ENCODE measurements at regions not wholly inside any gene's neighbourhood (a gene's known extent, or its start where the extent isn't known, plus 50 kb on each side); places are given as distances from the start of the nearest gene placed in this dataset.

DNA sequence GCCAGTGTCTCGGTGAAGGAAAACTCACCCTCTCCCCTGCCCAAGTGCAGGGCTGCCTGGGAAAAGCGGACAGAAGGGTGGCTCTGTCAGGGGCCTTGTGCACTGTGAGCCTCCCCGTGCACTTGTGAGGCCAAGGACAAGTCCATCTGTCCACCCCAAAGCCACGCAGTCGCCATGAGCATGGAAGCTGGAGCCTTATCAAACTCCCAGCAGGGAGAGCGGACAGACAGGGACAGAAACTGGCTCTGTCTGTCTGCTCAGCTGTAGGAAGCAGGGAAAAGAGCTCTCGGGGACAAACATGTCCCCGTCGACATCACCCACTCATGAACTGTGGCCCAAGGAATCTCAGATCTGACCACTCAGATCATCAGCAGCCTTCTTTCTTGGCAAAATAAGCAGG, 1385.4 kb downstream of the TBC1D22A start:
- intact Hi-C loops (cut with micrococcal nuclease) = no loop called here
- Histone ChIP-seq H2AFZ (ENCODE audit: low read depth, low read length, poor library complexity, severe bottlenecking) (no peak overlapping the region), H3K4me1 (ENCODE audit: control insufficient read depth in 1 of 2, insufficient read depth in 2 of 2, low read length in 2 of 2) (no peaks in the 10 kb centered on the region), H3K4me3 (replicated peaks in 1 of 2; ENCODE audit: low read depth in 1 of 2, low read length in 2 of 2) (no peak overlapping the region), H3K9me3 (ENCODE audit: control insufficient read depth in 1 of 2, insufficient read depth in 1 of 2, low read depth in 1 of 2, low read length in 2 of 2) (no peaks in the 10 kb centered on the region; a peak in 1 of 4 replicates), H3K4me2 (ENCODE audit: low read length) (no peak overlapping the region), H3K27ac (ENCODE audit: low read depth, low read length) (no peak overlapping the region), H3K36me3 (ENCODE audit: control insufficient read depth in 1 of 2, insufficient read depth in 2 of 2, low read length in 2 of 2) (no peaks in the 10 kb centered on the region), H3K9ac (ENCODE audit: low read length) (no peak overlapping the region), H3K27me3 (ENCODE audit: insufficient read depth, low read length) (peaks cover 36% of the 10 kb centered on the region), H3K9me2 (ENCODE audit: insufficient read depth) (no peaks in the 10 kb centered on the region), H4K20me1 (ENCODE audit: insufficient read depth) (no peaks in the 10 kb centered on the region), H3K79me2 (ENCODE audit: insufficient read depth, low read length) (no peaks in the 10 kb centered on the region)
- ATAC-seq (no peak), DNase-seq (ENCODE audit: low read depth, low spot score) (no peak)
- CTCF ChIA-PET = no interaction called here
- TF ChIP-seq JUND (IDR thresholded peaks at IDR 0.05) = no peak
- TF ChIP-seq, protein P1, sequence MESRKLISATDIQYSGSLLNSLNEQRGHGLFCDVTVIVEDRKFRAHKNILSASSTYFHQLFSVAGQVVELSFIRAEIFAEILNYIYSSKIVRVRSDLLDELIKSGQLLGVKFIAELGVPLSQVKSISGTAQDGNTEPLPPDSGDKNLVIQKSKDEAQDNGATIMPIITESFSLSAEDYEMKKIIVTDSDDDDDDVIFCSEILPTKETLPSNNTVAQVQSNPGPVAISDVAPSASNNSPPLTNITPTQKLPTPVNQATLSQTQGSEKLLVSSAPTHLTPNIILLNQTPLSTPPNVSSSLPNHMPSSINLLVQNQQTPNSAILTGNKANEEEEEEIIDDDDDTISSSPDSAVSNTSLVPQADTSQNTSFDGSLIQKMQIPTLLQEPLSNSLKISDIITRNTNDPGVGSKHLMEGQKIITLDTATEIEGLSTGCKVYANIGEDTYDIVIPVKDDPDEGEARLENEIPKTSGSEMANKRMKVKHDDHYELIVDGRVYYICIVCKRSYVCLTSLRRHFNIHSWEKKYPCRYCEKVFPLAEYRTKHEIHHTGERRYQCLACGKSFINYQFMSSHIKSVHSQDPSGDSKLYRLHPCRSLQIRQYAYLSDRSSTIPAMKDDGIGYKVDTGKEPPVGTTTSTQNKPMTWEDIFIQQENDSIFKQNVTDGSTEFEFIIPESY (IDR thresholded peaks at IDR 0.05; ENCODE audit: extremely low read depth, insufficient replicate concordance, low read length) = no peak
- no peak for TF ChIP-seq ELF1 (IDR thresholded peaks at IDR 0.05; ENCODE audit: borderline replicate concordance, low read depth)
- no peak for TF ChIP-seq POLR2A (IDR thresholded peaks at IDR 0.05; ENCODE audit: borderline replicate concordance, extremely low read depth, insufficient read depth, insufficient read length)
- BruUV-seq (replicated peaks) = no TSS peak
- POLR2A ChIA-PET = no interaction called here
- RAD21 ChIA-PET (ENCODE audit: low non-redundant PET in 1 of 2, low total read pairs in 2 of 2, uncharacterized antibody in 2 of 2, unreplicated experiment in 2 of 2) = no interaction called here

DNA sequence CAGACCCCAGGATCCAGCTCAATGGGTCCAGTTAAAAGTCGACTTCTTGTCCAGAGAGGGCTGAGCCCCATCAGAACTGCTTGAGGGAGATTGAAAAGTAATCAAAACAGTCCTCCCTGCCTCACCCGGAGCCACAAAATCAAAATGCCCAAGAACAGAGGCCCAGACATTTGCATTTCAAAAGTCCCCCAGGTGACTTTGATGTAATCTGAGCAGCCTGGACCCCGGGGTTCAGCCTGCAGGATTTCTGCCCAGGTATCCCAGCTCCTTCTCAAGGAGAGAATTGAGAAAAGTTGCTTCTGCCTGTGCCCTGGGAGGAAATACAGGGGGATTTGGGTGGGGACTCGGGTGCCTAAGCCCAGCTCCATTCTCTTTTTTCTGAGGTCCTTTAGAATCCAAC, 1385.0 kb downstream of the TBC1D22A start:
- no peaks in the 10 kb centered on the region; a peak in 1 of 4 replicates for H3K9me3 ChIP-seq (ENCODE audit: control insufficient read depth in 1 of 2, insufficient read depth in 1 of 2, low read depth in 1 of 2, low read length in 2 of 2)
- H3K4me2 ChIP-seq (ENCODE audit: low read length) = no peak overlapping the region
- intact Hi-C loops (cut with micrococcal nuclease) = no loop called here
- H3K4me3 ChIP-seq (replicated peaks in 1 of 2; ENCODE audit: low read depth in 1 of 2, low read length in 2 of 2) = no peak overlapping the region
- H2AFZ ChIP-seq (ENCODE audit: low read depth, low read length, poor library complexity, severe bottlenecking) = no peak overlapping the region
- no peak overlapping the region for H3K27ac ChIP-seq (ENCODE audit: low read depth, low read length)
- no peaks in the 10 kb centered on the region for H4K20me1 ChIP-seq (ENCODE audit: insufficient read depth)
- ChIA-PET RAD21 (ENCODE audit: low non-redundant PET in 1 of 2, low total read pairs in 2 of 2, uncharacterized antibody in 2 of 2, unreplicated experiment in 2 of 2) (no interaction called here), CTCF (no interaction called here), POLR2A (no interaction called here)
- BruUV-seq (replicated peaks) = no TSS peak
- peaks cover 40% of the 10 kb centered on the region for H3K27me3 ChIP-seq (ENCODE audit: insufficient read depth, low read length)
- H3K4me1 ChIP-seq (ENCODE audit: control insufficient read depth in 1 of 2, insufficient read depth in 2 of 2, low read length in 2 of 2) = no peaks in the 10 kb centered on the region
- H3K36me3 ChIP-seq (ENCODE audit: control insufficient read depth in 1 of 2, insufficient read depth in 2 of 2, low read length in 2 of 2) = no peaks in the 10 kb centered on the region
- no peak for TF ChIP-seq CEBPB (IDR thresholded peaks at IDR 0.05; ENCODE audit: low read depth)
- TF ChIP-seq, protein P2, sequence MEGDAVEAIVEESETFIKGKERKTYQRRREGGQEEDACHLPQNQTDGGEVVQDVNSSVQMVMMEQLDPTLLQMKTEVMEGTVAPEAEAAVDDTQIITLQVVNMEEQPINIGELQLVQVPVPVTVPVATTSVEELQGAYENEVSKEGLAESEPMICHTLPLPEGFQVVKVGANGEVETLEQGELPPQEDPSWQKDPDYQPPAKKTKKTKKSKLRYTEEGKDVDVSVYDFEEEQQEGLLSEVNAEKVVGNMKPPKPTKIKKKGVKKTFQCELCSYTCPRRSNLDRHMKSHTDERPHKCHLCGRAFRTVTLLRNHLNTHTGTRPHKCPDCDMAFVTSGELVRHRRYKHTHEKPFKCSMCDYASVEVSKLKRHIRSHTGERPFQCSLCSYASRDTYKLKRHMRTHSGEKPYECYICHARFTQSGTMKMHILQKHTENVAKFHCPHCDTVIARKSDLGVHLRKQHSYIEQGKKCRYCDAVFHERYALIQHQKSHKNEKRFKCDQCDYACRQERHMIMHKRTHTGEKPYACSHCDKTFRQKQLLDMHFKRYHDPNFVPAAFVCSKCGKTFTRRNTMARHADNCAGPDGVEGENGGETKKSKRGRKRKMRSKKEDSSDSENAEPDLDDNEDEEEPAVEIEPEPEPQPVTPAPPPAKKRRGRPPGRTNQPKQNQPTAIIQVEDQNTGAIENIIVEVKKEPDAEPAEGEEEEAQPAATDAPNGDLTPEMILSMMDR (IDR thresholded peaks at IDR 0.05 in 2 of 3, conservative IDR thresholded peaks at IDR 0.05 in 1 of 3; ENCODE audit: borderline replicate concordance in 1 of 3, insufficient read depth in 1 of 3, low read depth in 2 of 3, low read length in 2 of 3) = no peak
- TF ChIP-seq, protein P1 (IDR thresholded peaks at IDR 0.05; ENCODE audit: extremely low read depth, insufficient replicate concordance, low read length) = no peak
- TF ChIP-seq SRF (IDR thresholded peaks at IDR 0.05; ENCODE audit: low read depth) = no peak
- TF ChIP-seq, protein P3, sequence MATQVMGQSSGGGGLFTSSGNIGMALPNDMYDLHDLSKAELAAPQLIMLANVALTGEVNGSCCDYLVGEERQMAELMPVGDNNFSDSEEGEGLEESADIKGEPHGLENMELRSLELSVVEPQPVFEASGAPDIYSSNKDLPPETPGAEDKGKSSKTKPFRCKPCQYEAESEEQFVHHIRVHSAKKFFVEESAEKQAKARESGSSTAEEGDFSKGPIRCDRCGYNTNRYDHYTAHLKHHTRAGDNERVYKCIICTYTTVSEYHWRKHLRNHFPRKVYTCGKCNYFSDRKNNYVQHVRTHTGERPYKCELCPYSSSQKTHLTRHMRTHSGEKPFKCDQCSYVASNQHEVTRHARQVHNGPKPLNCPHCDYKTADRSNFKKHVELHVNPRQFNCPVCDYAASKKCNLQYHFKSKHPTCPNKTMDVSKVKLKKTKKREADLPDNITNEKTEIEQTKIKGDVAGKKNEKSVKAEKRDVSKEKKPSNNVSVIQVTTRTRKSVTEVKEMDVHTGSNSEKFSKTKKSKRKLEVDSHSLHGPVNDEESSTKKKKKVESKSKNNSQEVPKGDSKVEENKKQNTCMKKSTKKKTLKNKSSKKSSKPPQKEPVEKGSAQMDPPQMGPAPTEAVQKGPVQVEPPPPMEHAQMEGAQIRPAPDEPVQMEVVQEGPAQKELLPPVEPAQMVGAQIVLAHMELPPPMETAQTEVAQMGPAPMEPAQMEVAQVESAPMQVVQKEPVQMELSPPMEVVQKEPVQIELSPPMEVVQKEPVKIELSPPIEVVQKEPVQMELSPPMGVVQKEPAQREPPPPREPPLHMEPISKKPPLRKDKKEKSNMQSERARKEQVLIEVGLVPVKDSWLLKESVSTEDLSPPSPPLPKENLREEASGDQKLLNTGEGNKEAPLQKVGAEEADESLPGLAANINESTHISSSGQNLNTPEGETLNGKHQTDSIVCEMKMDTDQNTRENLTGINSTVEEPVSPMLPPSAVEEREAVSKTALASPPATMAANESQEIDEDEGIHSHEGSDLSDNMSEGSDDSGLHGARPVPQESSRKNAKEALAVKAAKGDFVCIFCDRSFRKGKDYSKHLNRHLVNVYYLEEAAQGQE (IDR thresholded peaks at IDR 0.05; ENCODE audit: low read depth) = no peak
- no peak for TF ChIP-seq YY1 (IDR thresholded peaks at IDR 0.05; ENCODE audit: extremely low read depth, insufficient replicate concordance, low read depth, low read length)
- TF ChIP-seq JUND (IDR thresholded peaks at IDR 0.05) = no peak
- no peak for TF ChIP-seq POLR2A (IDR thresholded peaks at IDR 0.05; ENCODE audit: borderline replicate concordance, extremely low read depth, insufficient read depth, insufficient read length)
- TF ChIP-seq ELF1 (IDR thresholded peaks at IDR 0.05; ENCODE audit: borderline replicate concordance, low read depth) = no peak
- H3K79me2 ChIP-seq (ENCODE audit: insufficient read depth, low read length) = no peaks in the 10 kb centered on the region
- DNase-seq (ENCODE audit: low read depth, low spot score) (no peak), ATAC-seq (no peak)
- H3K9me2 ChIP-seq (ENCODE audit: insufficient read depth) = no peaks in the 10 kb centered on the region
- H3K9ac ChIP-seq (ENCODE audit: low read length) = no peak overlapping the region
